Inferior parietal cortex (tissue), 1 donor: ENCODE measurements at regions not wholly inside any gene's neighbourhood (a gene's known extent, or its start where the extent isn't known, plus 50 kb on each side); places are given as distances from the start of the nearest gene placed in this dataset.

Experiments
- DNase-seq: peaks from one replicate; pipeline ENCODE4 v3.0.0-alpha.2; 2016; ENCODE audit errors: extremely low spot score

DNA sequence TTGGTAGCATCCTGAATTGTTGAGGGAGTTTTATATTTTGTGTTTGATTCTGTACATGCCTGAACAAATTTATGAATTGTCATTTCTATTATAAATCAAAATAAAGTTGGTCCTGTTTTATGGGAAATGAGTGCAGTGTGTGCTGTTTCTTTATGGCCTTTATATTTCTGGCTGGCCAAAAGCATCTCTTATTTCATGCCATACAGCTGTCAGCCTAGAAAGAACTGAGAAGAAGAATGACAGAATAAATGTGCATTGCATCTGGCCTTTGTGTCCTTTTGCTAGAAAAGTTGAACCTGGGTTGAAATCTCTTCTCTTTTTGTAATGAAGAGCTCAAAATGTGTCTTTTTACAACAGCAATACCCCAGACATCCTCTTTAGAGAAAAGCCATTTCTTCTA, 474.7 kb upstream of the LRATD1 start:
- DNase-seq, result no peak

DNA sequence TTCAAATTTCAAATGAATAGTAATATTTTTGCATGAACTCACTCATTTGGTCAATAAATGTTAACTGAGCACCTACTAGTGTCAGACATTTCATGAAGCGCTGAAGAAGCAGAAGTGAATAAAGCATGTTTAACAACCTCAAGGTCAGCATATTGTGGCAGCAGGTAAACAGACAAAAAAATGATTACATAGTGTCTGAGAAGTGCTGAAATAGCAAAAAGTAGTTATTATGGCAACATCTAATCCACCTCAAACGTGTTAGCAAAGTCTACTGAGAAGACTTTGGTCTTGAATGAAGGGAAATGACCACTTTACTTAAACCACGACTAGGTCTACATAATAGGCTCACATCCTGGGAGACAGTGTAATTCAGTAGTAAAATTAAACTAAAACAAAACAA, 452.2 kb upstream of the LRATD1 start:
- no peak for DNase-seq

DNA sequence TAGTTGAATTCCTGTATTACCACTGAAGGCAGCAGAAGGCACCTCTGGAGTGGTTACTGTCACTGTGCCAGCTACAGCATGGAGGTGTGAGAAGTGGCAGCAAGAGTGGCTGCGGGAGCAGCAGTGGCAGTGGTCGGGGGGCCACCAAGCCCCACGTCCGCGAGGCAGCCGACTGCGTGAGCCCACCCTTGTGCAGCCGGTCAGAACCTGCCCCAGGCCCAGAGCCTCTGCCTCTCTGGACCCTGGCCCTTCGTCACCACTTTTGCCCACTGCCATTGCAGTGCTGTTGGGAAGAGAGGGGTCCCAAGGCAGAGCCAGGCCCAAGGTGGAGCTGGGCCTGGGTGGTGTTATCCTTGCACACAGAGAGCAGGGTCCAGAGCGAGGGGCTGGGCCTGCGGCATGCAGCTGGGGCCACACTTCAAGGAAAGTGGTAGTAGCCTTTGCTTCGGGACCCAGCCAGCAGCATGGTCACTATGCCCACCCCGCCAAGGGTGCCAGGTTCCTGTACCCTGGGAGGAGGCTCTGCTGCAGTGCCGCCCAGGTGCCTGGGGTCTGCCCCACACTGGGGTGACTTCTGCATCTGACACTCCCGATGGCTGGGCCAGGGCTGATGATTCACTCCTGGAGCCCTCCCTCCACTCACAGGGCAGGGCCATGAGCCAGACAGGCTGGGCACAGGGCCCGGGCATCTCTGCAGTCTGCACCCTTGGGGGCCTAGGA, 450.1 kb upstream of the LRATD1 start:
- no peak for DNase-seq

DNA sequence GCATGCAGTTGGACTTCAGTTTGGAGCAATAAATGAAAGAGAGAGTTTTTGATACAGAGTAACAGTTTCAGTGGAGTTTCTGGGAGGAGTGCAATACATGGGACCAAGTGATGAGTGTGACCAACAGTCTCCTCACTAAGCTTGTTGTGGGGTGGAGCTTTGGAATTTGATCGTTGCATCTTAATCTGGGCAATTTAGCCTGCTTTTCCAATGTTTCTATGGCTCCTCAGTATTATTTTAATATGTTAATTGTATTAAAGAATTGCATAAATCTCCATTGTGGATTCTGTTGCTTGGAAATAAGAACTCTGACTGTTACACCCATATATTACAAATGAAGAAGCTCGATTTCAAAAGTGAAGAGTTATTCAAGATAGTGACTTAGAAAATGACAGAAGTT, 446.6 kb upstream of the LRATD1 start:
- no peak for DNase-seq

DNA sequence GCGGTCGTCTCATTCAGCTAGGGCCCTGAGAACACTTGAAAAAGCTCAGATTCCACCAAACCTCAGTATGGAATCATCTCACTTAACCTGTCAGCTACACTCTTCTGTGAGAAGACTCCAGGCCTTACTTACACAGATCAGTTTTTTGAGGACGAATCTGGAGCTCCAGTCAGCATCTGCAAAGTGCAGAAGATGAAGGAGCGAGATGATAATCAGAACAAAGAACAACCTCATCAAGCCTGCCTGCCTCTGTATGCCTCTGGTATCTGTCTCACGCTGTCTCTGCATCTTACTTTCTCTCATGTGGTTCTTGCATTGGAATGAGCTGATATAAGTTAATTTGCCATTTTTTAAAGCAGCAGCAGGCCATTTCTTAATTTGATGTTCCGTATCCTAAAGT, 444.1 kb upstream of the LRATD1 start:
- no peak for DNase-seq

DNA sequence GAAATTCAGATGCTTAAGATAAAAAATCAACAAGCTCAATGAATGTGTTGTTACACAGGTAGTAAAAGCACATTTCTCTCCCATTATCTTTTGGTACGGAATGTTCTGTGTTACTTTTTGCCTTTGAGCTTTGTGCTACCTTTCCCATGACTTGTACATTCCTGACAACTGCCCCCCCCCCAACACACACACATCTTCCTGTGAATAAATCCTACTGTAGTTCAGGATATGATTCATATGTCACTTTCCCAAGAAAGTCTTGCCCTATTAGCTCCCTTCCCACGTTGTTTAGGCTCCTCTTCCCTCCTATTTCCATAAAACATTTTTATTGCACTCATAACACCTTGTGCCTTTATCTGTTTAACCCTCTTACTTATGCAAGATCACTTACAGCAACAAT, 442.6 kb upstream of the LRATD1 start:
- DNase-seq, result no peak

DNA sequence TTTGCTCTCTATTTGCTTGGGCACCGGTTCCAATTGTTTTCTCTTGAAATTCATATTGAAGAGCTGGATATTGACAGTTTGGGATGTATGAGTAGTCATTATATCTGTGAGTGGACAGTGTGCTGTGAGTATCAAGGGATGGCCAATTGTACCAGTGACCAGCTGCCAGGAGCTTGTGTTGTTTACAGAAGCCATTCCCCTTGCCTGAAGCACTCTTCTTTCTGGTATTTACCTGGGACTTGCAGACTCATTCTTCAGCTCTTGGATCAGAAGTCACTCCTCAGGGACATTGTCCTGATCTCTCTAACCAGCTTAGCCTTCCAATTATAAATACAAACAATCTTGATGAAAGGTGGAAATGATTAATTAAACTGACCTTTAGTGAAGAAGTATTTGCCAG, 438.3 kb upstream of the LRATD1 start:
- DNase-seq, result no peak

DNA sequence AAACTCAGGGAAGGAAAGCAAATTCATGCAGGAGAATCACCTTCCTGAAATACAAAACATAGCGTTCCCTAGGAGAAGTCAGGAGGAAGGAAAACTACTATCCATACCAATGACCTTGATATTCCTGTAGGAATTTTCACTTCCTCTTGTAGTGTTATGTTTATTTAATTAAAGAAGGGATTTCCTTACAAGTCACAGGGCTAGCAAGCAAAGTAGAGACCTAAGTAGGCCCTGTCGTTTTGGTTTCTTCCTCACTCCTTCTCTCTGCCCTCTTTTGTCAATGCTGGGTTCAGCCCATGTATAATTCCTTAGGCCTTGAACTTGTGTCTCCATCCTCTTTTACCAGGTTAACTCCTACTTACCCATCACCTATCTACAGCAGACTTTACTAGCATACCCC, 435.2 kb upstream of the LRATD1 start:
- DNase-seq, result no peak

DNA sequence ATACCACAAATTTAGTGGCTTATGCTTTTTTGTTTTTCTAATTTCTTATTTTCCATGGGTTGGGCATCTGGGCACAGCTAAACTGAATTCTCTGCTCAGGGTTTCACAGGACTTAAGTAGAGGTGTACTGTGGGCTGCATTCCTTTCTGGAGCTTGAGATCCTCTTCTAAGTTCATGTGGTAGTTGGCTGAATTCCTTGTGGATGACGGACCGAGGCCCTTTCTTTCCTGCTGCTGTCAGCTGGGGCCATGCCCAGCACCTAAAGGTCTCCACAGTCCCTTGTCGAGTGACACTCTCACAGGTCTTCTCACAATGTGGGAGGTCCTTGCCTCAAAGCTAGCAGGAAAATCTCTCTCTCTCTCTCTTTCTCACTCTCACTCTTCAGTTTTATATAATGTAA, 433.5 kb upstream of the LRATD1 start:
- DNase-seq, result no peak

DNA sequence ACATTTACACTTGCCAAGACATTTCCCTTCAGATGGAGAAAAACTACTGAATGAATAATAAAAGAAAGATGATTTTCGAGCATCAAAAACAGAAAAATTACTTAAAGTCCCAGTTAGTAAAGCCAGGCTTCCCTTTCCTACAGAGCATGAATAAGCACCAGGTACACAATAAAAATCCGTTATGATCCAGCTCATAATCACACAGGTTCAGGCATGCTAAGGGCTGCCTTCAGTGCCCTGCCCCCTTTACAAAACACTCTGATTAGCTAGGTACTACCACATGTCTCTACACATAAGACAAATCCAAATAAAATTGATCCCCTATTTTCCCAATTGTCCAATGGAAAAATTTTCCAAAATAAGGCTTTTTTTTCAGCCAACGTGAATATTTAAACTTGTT, 413.2 kb upstream of the LRATD1 start:
- DNase-seq, result no peak

DNA sequence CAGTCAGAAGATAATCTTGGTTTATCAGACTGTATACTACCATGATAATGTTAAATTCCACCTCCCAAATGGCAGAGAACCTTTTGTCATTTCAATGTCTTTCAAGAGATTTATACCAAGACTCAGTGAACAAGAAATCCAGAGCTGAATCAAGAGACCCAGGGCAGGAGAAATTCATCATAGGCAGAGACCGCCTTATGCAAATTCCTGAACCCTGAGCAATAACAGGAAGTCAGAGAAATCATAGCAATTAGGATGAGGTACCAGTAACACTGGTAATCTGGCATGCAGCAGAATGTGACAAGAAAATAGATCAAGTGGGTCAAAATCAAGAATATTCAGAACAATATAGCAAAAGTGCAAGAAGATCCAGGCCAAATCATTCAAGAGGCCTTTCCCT, 412.4 kb upstream of the LRATD1 start:
- DNase-seq, result no peak

DNA sequence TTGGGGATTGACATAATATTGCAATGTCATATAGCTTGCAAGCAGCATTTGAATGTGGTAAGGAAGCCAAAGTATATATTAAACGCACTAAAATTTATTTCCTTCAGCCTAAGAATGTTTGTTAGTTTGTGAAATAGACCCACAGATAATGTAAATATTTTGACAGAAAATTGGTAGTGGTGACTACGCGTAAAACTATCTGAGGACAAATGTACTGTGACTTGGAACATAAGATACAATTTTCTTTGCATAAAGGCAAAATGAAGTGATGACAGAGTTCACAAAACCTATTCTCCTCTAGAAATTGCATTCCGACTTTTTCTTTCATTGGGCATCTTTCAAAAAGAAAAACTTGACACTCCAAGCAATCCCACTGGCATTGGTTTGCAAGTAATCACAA, 411.1 kb upstream of the LRATD1 start:
- no peak for DNase-seq

DNA sequence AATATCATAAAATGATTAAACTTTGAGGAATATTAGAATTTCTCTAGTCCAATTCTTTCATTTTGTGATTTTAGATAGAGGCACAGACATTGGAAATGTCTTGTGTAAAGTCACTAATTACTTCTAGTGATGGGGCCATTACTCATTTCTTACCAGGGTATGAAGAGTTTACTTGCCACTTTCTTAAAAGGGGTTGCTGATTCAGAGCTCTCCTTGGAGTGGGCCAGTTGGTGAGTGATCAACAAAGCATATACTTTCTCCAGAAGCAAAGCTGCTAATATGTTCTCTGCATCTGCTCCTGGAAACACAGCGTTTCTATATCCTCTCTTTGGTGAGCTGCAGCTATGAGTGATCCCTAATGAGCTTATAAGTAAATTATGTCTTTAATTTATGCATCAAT, 408.9 kb upstream of the LRATD1 start:
- DNase-seq, result no peak

DNA sequence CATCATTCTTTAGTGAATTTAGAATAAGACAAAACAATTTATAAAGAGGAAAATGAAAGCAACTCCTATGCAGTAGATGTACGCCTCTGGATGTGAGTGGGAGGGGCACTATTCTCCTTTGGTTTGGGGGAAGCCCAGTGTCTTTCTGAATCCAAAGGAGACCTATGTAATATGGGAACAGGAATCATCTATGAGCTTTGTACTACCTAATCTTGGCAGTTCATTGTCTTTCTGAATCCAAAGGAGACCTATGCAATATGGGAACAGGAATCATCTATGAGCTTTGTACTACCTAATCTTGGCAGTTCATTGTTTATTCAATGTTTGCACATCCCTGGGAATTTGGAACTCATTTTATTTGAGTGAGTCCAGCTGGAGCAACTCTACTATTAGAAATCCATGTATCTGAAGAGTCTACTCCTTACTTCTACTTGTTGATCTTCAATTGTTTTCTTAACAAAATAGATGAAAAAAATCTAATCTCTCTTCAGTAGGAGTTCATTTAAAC, 401.1 kb upstream of the LRATD1 start:
- DNase-seq, result no peak

DNA sequence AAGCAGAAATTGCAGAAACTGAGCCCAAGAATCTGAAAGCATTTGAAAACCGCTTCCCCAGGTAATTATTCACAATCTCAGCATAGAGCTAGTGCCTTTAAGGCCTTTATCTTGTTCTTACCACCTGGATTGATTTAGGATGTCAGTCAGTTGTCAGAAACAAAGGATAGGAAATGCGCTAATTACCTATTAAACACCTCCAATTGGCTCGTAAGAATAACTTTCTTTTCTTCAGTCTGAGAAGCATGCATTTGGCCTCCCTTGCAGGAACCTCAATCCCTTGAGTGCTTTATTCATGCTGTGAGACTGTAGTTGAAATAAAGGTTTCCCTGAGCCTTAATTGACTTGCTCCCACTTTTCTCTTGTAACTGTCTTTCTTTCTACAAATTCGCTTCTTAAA, 400.3 kb upstream of the LRATD1 start:
- no peak for DNase-seq

DNA sequence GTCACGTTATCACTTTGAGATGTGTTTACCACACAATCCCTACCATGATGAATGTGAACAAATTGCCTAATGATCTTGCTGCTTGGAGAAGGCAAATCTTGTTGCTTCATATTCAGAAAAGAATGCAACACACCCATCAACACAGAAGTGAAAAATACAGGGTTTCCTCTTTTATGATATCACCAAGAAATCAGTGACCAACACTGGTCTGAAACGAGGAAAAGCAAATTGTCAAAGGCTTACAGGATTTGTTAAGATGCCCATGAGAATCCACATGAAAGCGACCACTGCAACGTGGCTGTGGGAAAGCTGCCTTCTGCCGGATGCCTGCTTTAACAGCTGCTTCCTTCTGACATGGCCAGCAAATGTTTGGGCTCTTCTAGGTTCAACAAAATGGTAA, 397.6 kb upstream of the LRATD1 start:
- no peak for DNase-seq

DNA sequence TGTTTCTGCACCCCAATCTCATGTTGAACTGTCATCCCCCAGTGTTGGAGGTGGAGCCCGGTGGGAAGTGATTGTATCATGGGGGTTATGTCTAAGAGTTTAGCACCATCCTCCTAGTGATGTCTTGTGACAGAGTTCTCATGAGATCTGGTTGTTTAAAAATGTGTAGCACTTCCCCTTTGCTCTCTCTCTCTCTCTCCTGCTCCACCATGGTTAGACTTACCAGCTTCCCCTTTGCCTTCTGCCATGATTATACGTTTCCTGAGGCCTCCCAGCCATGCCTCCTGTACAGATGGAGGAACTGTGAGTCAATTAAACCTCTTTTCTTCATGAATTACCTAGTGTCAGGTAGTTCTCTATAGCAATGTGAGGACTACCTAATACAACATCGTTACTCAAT, 396.9 kb upstream of the LRATD1 start:
- DNase-seq, result no peak

DNA sequence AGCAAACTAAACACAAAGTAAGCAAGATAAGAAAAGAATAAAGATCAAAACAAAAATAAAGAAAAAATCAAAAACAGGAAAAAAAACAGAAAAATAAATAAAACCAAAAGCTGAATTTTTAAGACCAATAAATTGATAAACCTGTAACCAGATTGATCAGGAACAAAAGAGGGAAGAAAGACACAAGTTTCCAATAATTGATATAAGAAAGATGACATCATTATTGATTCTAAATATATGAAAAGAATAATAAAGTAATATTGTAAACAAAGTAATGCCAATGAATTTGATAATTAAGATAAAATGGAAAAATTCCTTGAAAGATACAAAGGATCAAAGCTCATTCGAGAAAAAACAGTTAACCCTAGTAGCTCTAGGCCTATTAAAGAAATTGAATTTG, 394.6 kb upstream of the LRATD1 start:
- DNase-seq, result no peak

DNA sequence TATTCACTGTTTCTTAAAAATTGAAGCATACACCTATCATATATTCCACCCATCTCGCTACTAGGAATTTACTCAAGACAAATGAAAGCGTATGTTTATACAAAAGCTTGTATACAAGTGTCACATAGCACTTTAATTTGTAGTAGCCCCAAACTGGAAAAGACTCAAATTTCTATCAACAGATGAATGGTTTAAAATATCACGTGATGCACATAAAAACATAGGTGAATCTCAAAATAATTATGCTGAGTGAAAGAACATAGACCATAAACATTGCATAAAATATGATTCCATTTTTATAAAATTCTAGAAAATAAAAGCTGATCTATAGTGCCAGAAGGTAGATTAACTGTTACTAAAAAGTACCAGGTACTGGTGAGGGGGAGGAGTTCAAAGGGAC, 392.9 kb upstream of the LRATD1 start:
- DNase-seq, result no peak

DNA sequence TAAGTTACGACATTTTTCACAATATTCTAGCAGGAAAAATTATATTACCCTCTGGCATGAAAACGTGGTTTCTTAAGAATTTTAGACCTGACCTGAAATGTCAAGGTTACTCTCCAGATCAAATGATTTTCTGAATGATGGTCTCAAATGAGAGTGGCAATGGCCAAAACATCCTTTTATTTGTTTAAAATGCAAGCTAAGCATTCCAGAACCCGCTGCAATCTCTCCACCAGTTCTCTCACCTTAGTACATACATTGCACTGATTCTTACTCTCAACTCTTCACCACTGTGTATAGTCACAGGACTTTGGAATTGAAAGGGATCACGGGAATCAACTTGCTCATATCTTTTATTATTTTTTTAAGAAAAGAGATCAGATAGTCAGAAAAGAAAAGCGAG, 391.6 kb upstream of the LRATD1 start:
- DNase-seq, result no peak

DNA sequence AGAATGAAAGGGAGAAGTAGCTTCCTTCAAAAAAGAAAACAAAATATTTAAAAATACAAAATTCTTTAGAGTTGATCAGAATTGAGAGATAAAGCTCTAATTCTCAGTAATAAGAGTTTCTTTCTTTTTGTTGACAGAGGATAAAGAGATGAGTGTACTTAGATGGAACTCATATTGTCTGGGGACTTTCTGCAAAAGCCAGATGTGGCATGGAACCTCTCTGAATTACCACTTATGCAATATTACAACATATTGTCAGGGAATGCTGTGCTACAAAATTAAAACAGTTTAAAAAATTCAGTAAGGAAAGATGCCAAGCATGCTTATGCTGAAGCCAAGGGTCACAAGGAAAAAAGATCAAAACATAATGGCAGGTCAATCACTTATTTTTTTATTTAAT, 386.6 kb upstream of the LRATD1 start:
- DNase-seq, result no peak

DNA sequence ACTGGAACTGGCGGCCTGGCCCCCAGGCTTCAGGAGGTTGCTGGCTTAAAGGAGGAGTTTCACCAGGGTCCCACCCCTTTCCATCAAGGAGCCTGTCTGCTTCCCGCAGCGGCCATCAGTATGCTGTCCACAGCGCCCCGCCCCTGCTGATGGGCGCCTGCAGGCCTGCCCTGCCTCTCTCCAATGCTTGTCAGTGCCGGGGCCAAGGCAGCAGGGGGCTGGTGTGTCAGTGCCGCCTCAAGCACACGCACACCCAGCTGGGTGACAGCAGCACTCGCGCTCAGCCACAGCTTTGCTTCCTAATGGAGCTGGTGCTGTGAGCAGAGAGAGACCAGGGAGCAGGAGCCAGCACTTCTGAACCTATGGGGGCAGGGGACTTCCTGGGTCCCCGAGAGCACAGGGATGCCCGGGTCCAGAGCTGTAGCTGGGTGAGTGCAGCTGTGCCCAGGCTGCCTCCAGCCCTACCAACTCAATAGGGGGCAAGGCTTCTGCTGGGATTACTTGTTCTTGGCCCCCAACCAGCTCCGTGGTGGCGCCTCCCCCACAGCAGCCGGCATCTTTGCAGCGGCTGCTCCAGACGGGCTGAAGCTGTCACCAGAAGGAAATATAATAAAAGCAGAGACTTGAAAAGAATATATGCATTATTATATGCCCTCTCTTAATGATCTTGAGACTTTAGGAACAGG, 377.2 kb upstream of the LRATD1 start:
- DNase-seq, result no peak

DNA sequence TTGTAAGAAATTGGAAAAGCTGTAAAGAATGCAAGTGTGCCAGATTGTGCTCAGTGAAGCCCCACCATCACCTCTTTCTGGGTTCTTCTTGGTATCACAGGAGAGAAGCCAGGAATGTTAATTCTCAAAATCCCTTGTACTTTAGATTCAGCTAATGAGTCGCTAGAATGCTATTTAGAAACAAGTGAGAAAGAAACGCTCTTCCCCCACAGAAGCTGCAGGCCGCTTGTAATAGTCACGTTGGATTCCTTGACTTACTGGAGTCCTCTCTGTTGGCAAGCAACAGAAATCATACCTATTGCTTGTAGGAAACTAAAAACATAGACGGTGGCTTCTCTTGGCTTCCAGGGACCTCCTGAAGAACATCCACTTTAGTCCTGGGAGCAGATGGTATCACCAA, 375.6 kb upstream of the LRATD1 start:
- no peak for DNase-seq
